MM.1S (cell line): ENCODE measurements at regions not wholly inside any gene's neighbourhood (a gene's known extent, or its start where the extent isn't known, plus 50 kb on each side); places are given as distances from the start of the nearest gene placed in this dataset.

Source experiments
- DNase-seq: peaks from one replicate; pipeline ENCODE4 v3.0.0-alpha.2; 2015
- H2AFZ ChIP-seq: fragments of 300-600 bp; sonication (generic); 2 replicates; pipeline ENCODE4 v1.6.0; 2016; ENCODE audit warnings: antibody characterized with exemption, low read length
- H3F3A ChIP-seq: fragments of 300-600 bp; sonication (generic); 2 replicates; pipeline ENCODE4 v1.6.1; 2016; ENCODE audit warnings: mild to moderate bottlenecking, antibody characterized with exemption, low read length, moderate library complexity, mixed read lengths; ENCODE audit not compliant: insufficient read depth
- H3K27ac ChIP-seq: fragments of 300-600 bp; sonication (generic); 2 replicates; pipeline ENCODE4 v1.5.1; 2016; ENCODE audit warnings: mild to moderate bottlenecking, low read length
- H3K27me3 ChIP-seq: fragments of 300-600 bp; sonication (generic); replicated peaks from 2 replicates; pipeline ENCODE4 v1.6.0; 2016; ENCODE audit warnings: low read length; ENCODE audit not compliant: insufficient read depth
- H3K36me3 ChIP-seq: fragments of 300-600 bp; sonication (generic); replicated peaks from 2 replicates; pipeline ENCODE4 v1.6.1; 2016; ENCODE audit warnings: mild to moderate bottlenecking, low read length, mixed read lengths; ENCODE audit not compliant: insufficient read depth
- H3K4me1 ChIP-seq: fragments of 300-600 bp; sonication (generic); 2 replicates; pipeline ENCODE4 v1.6.1; 2016; ENCODE audit warnings: low read length, mixed read lengths
- H3K4me2 ChIP-seq: fragments of 300-600 bp; sonication (generic); 2 replicates; pipeline ENCODE4 v1.6.0; 2016; ENCODE audit warnings: low read depth, low read length
- H3K4me3 ChIP-seq: fragments of 300-600 bp; sonication (generic); 2 replicates; pipeline ENCODE4 v1.5.1; 2016; ENCODE audit warnings: low read length, mixed read lengths
- H3K79me2 ChIP-seq: fragments of 300-600 bp; sonication (generic); 2 replicates; pipeline ENCODE4 v1.6.1; 2016; ENCODE audit warnings: mixed run types, low read length, mixed read lengths
- H3K9ac ChIP-seq: fragments of 300-600 bp; sonication (generic); 2 replicates; pipeline ENCODE4 v1.6.1; 2016; ENCODE audit warnings: low read length, mixed read lengths
- H3K9me2 ChIP-seq: fragments of 300-600 bp; sonication (generic); replicated peaks from 2 replicates; pipeline ENCODE4 v1.6.1; 2016; ENCODE audit warnings: mild to moderate bottlenecking, low read length, mixed read lengths; ENCODE audit not compliant: insufficient read depth
- H3K9me3 ChIP-seq: fragments of 300-600 bp; sonication (generic); replicated peaks from 2 replicates; pipeline ENCODE4 v1.6.1; 2016; ENCODE audit warnings: mild to moderate bottlenecking, low read length, mixed read lengths; ENCODE audit not compliant: insufficient read depth
- H4K20me1 ChIP-seq: fragments of 300-600 bp; sonication (generic); 2 replicates; pipeline ENCODE4 v1.6.1; 2016; ENCODE audit warnings: mild to moderate bottlenecking, low read length, moderate library complexity, mixed read lengths; ENCODE audit not compliant: insufficient read depth
- CTCF ChIP-seq: fragments of 300-600 bp; sonication (generic); IDR thresholded peaks from 2 replicates; pipeline ENCODE4 v1.5.1; 2016; ENCODE audit warnings: antibody characterized with exemption, low read length, mixed read lengths
- EZH2 ChIP-seq: fragments of 300-600 bp; sonication (generic); optimal IDR thresholded peaks from 2 replicates; pipeline ENCODE3; 2017; ENCODE audit warnings: low read depth, mild to moderate bottlenecking, antibody characterized with exemption, low read length, mixed read lengths
- EZH2phosphoT487 ChIP-seq: fragments of 300-600 bp; sonication (generic); IDR thresholded peaks from 2 replicates; pipeline ENCODE4 v1.6.1; 2018; ENCODE audit warnings: antibody characterized with exemption, low read length

GRCh38 chr14:22485178-22485577, 103.8 kb downstream of the DAD1 start:
- H3K4me3 ChIP-seq = no peak overlapping the region
- H4K20me1 ChIP-seq = no peaks in the 10 kb centered on the region
- H3K4me2 ChIP-seq = no peak overlapping the region
- H2AFZ ChIP-seq = no peak overlapping the region
- peaks cover 6% of the 10 kb centered on the region; the same call in 1 of the 2 replicates for H3K4me1 ChIP-seq
- no peaks in the 10 kb centered on the region for H3K27me3 ChIP-seq
- no peaks in the 10 kb centered on the region for H3K79me2 ChIP-seq
- DNase-seq = no peak
- H3K9ac ChIP-seq = no peak overlapping the region
- TF ChIP-seq EZH2 (no peak), EZH2phosphoT487 (no peak), CTCF (no peak)
- H3K9me2 ChIP-seq = no peaks in the 10 kb centered on the region
- H3K9me3 ChIP-seq = no peaks in the 10 kb centered on the region
- H3F3A ChIP-seq = no peaks in the 10 kb centered on the region
- no peaks in the 10 kb centered on the region for H3K36me3 ChIP-seq
- no peak overlapping the region for H3K27ac ChIP-seq

GRCh38 chr14:22484632-22485031, 104.4 kb downstream of the DAD1 start:
- no peak overlapping the region for H3K9ac ChIP-seq
- no peak for TF ChIP-seq EZH2phosphoT487
- no peak for TF ChIP-seq EZH2
- 0 out of 2 replicates have a peak overlapping the region, but pooled peaks have one; percentile 27 for H3K4me2 ChIP-seq
- no peak overlapping the region for H2AFZ ChIP-seq
- no peaks in the 10 kb centered on the region for H3K36me3 ChIP-seq
- H3K9me2 ChIP-seq = no peaks in the 10 kb centered on the region
- H3K79me2 ChIP-seq = no peaks in the 10 kb centered on the region
- no peak overlapping the region for H3K4me3 ChIP-seq
- DNase-seq = no peak
- no peak overlapping the region for H3K27ac ChIP-seq
- no peaks in the 10 kb centered on the region for H4K20me1 ChIP-seq
- no peaks in the 10 kb centered on the region for H3K9me3 ChIP-seq
- H3K27me3 ChIP-seq = no peaks in the 10 kb centered on the region
- peaks cover 10% of the 10 kb centered on the region; the same call in 1 of the 2 replicates for H3K4me1 ChIP-seq
- H3F3A ChIP-seq = no peaks in the 10 kb centered on the region

GRCh38 chr14:22483863-22484593, 105.0 kb downstream of the DAD1 start:
- DNase-seq = peak; percentile 6
- H2AFZ ChIP-seq = no peak overlapping the region
- no peaks in the 10 kb centered on the region for H3K9me3 ChIP-seq
- no peaks in the 10 kb centered on the region for H3K9me2 ChIP-seq
- no peaks in the 10 kb centered on the region for H4K20me1 ChIP-seq
- no peaks in the 10 kb centered on the region for H3K36me3 ChIP-seq
- no peak overlapping the region for H3K27ac ChIP-seq
- TF ChIP-seq CTCF (no peak), EZH2 (no peak), EZH2phosphoT487 (no peak)
- H3K4me2 ChIP-seq = 0 out of 2 replicates have a peak overlapping the region, but pooled peaks have one; percentile 27
- no peaks in the 10 kb centered on the region for H3K27me3 ChIP-seq
- no peak overlapping the region for H3K9ac ChIP-seq
- H3F3A ChIP-seq = no peaks in the 10 kb centered on the region
- H3K4me1 ChIP-seq = peaks cover 11% of the 10 kb centered on the region; the same call in 1 of the 2 replicates
- H3K79me2 ChIP-seq = no peaks in the 10 kb centered on the region
- no peak overlapping the region for H3K4me3 ChIP-seq
